Activated T-cell treated with anti-CD3 and anti-CD28 coated beads, Interleukin-2, amount 50 U/mL, for 48 hours (primary cell): ENCODE measurements at regions not wholly inside any gene's neighbourhood (a gene's known extent, or its start where the extent isn't known, plus 50 kb on each side); places are given as distances from the start of the nearest gene placed in this dataset.
"Not testable (repeated sequence)": the region's sequence is repeated elsewhere in the genome, so short reads cannot be mapped to it uniquely, and the experiment has no call there.

Experiments used
- DNase-seq, 2 experiments: peaks; one replicate each; pipeline ENCODE4 v3.0.0-alpha.2; 2020

DNA sequence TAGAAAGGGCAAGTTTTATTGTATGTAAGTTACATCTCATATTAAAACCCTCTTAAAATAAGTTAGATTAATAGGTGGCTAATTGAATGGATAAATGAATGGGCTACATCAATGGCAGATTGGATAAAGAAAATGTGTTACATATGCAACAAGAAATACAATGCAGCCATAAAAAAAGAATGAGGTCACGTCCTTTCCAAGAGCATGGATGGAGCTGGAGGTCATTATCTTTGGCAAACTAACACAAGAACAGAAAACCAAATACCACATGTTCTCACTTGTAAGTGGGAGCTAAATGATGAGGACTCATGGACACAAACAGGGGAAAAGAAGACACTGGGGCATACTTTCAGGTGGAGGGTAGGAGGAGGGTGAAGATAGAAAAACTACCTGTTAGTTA is 182.2 kb upstream of the GNAI1 start:
- no peak for DNase-seq

DNA sequence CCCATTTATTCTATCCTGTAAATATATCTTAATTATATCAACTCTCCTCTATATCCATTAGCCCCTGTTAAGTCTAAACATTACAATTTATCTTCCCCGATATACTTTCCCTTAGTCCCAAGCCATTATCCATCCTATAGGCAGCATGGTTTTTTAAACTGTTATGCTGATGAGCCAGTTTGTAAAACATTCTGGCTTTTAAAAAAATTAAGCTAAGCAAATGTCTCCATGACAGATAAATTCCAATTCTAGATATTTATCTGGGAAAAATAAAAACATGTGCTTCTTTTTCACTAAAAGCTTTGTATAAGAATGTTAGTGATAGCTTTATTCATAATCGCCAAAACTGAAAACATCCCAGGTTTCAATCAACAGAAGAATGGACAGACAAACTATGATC is 183.2 kb upstream of the GNAI1 start:
- no peak for DNase-seq

DNA sequence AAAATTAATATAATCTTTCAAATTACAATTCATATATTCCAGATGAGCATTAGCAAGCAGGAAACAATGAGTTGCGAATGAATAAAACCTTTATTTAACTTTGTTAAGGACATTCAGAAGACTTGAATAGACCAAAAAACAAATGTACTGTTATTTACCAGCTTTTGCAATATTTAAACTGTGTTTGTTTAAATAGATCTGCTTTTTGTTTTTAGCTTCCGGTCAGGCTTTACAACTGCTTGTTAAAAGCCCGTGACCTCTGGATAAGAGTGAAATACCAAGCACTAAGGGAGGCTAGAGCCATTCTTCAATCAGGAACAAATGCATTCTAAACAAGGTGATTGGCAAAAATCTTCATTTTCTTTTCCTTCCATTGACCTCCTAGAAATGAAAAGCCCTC is 184.9 kb upstream of the GNAI1 start:
- DNase-seq = no peak

DNA sequence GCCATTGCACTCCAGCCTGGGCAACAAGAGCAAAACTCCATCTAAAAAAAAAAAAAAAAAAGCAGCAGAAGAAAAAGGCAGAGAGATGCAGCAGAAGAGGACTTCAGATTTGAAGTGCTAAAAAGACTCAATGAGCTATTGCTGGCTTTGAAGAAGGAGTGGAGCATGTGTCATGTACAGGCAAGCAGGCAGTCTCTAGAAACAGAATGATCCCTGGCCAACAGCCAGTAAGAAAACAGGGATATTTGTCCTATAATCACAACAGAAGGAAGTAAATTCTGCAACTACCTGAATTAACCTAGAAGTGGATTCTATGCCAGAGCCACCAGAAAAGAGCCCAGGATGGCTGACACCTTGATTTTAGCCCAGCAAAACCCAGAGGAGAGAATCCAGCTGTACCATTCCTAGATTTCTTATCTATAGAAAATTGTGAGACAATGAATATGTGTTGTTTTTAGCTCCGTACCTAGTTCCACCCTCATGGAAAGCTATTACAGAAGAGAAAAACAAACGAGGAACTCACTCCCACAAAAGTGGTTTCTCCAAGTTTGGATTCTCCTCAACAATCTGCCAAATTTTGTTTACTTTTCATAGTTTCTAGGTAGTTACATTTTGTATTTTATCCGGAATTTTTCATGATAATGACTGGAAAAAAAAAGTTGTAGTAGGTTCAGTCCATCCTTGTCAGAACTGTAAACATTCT is 198.2 kb upstream of the GNAI1 start:
- no peak for DNase-seq

DNA sequence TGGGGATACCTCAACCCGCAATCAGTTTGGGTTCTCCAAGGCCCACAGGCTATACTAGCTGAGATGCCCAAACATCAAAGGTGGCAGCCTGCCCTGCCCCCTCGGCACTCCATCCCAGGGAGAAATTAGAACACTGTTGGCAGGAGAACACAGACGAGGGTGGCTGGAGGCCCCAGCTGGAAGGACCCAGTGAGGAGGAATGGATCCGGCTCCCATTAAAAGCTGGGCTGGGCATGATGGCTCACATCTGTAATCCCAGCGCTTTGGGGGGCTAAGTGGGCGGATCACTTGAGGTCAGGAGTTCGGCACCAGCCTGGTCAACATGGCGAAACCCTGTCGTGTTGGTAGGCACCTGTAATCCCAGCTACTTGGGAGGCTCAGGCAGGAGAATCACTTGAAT is 199.9 kb upstream of the GNAI1 start:
- DNase-seq = no peak

DNA sequence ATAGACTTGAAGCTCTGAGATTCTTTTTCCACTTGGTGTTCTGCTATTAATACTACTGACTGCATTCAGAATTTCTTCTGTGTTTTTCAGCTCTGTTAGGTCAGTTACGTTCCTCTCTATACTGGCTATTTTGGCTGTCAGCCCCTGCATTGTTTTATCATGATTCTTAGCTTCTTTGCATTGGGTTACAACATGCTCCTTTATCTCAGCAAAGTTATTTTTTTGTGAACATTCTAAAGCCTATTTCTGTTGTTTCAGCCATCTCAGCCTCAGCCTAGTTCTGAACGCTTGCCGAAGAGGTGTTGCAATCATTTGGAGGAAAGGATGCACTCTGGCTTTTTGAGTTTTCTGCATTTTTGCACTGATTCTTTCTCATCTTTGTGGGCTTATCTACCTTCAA is 201.5 kb upstream of the GNAI1 start:
- DNase-seq = no peak

DNA sequence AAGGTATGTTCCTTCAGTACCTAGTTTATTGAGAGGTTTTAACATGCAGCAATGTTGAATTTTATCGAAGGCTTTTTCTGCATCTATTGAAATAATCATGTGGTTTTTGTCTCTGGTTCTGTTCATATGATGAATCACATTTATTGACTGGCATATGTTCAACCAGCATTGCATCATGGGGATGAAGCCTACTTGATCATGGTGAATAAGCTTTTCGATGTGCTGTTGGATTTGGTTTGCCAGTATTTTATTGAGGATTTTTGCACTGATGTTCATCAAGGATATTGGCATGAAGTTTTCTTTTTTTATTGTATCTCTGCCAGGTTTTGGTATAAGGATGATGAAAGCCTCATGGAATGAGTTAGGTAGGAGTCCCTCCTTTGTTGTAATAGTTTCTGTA is 204.0 kb upstream of the GNAI1 start:
- DNase-seq = no peak

DNA sequence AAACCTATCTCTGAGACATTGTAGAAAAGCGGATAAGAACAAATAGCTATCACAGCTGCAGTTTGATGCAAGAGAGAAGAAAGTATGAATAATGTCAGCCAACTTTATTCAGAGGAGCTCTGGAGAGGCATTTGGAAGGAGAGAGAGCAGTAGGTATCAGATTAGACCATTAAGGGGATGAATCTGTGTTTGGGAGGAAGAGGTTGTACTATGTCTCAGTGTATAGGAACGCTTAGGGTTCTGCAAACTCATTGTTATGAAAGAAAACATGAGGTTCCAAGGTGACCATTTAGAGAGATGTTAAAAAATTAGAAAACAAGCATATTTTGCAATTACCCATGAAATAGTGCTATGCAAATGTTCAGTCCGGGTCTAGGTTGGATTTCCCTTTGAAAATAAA is 207.5 kb upstream of the GNAI1 start:
- no peak for DNase-seq

DNA sequence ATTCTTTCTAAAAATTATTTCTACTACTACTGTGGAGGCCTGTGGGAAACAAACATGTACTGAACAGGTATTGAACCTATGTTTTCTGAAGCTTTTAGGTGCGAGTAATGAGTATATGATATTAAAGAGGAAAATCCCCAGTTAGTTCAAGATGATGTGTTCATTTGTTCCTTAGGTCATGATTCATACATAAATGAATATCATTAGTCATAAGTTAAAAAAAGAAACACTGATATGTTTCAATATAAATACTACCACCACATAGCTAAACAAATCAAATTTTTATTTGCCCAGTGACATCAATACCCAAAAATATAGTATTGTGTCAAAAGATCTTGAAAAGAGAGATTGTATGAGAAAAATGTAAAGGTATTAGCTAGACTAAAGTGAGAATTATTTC is 210.7 kb upstream of the GNAI1 start:
- no peak for DNase-seq

DNA sequence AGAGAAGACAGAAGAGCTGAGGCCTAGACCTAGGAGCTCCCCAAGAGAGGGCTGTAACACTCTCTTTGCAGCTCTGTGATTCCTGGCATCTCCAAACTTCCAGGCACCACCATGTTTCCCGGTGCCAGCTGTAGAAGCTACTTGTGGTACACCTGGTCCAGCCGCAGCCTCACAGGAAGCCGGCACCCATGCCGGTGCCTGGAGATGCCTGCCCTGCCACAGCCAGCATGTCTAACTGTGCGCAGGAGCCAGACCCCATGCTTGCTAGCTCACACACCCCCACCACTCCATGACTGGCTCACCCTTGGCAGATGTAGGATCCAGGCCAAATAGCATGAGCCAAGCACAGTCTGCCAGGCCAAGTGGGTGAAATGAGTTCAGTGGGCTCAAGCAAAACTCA is 211.7 kb upstream of the GNAI1 start:
- no peak for DNase-seq

DNA sequence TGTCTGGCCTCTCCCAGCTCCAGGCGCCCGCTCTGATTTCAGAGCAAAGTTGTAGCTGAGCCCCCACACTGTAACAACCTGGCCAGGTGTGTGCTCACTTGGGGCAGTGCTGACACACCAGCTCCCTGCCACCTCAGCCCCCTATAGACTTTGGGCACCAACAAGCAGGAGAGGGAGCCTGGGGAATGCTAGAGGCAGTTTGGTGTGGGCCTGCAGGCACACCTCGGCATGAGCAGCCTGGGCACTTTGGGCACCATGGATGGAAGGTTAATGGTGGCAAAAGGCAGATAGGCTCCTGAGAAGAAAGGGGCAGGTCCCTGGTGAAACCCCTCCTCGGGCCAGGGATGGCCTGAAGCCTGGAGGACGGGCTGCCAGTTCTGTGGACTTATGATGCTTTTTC is 212.7 kb upstream of the GNAI1 start:
- DNase-seq = no peak

DNA sequence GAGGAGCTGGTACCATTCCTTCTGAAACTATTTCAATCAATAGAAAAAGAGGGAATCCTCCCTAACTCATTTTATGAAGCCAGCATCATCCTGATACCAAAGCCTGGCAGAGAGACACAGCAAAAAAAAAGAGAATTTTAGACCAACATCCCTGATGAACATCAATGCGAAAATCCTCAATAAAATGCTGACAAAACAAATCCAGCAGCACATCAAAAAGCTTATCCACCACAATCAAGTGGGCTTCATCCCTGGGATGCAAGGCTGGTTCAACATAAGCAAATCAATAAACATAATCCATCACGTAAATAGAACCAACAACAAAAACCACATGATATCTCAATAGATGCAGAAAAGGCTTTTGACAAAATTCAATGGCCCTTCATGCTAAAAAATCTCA is 216.0 kb upstream of the GNAI1 start:
- DNase-seq = not testable (repeated sequence)

DNA sequence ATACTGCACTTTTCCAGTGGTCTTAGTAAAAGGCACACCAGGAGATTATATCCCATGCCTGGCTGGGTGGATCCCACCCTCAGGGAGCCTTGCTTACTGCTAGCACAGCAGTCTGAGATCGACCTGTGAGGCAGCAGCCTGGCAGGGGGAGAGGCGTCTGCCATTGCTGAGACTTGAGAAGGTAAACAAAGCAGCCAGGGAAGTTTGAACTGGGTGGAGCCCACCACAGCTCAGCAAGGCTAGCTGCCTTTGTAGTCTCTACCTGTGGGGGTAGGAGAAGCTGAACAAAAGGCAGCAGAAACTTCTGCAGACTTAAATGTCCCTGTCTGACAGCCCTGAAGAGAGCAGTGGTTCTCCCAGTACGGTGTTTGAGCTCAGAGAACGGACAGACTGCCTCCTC is 219.3 kb upstream of the GNAI1 start:
- not testable (repeated sequence) for DNase-seq

DNA sequence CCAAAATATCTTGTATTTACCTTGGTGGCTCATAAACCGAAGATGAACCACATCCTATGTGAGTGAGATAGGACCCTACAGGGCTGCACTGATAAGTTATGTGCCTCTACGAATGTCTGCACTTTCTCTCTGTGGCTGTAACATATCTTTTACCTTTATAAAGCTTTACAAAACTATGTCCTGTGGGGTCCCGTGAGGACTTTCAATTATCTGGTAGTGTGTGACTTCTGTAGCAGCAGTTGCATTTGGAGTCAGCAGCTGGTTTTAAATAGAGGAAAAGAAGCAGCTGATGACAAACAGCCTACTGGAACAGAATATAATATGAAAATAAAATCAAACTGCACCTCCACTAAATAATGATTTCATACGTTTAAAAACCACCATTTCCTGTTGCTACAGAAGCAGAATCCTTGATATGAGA is 222.4 kb upstream of the GNAI1 start:
- DNase-seq = no peak

DNA sequence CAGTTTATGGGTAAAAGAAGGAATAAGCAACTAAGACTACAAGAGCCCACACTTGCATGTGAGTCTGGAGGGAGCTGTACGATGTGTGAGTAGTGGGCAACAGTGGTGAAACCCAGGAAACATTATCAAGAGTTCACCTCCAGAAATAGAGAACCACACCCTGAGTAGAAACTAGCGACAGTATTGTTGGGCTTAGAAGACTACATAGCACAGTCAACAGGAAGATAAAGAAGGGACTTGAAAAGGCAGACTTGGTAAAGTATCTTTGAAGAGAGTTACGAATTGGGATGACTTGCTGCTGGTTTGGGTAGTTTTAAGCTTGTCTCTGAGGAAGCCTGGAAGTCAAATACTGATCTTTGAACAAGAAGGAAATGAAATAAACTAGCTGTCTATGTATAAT is 223.2 kb upstream of the GNAI1 start:
- no peak for DNase-seq

DNA sequence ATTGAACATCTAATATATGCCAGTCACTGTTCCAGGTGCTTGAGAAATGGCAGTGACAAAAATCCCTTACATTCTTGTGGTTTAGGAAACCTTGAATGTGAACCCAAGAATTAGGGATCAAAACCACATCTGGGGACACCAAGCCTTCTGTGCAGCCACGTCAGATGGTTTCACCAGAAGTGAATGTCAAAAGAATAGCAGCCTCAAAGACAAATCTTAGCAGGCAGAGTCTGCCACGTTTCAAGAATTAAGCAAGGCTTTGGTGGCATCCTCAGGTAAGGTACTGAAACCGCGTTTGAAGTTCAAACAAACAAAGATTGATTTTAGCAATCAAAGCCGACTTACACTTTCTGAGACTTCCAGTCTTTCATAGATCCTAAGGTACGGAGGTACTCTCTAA is 225.5 kb upstream of the GNAI1 start:
- no peak for DNase-seq

DNA sequence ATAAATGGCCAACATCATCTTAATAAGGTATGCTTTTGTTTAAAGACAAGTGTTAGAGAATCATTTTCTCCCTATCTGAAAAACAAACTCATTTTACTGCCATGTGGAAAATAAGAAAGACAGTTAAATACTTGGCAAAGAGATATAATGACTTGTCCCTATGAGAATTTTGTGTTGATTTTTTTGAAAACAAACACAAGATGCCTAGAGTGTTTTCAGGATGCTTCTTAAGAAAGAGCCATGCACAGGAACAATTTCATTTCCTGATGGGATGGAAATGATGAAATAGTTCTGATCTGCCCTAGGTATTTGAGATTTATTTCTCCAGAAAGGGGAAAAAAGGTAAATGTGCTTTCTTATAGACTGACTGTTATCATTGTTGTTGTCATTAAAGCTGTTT is 237.5 kb upstream of the GNAI1 start:
- no peak for DNase-seq

DNA sequence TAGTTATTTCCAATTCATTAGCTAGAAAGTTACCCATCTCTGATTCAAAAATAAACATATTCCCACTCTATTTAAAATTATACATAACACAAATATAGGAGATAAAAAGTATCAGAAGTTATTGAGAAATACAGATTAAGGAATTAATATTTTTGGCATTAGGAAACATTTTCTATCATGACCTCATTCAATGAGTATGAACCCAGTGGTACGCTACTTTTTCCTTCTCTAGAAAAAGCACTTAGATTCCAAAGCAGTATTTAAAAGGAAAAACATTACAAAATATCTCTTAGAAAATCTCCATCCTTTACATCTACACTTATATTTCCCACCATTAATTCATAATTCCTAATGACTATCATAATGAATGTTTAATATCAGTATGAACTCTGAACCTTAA is 240.6 kb upstream of the GNAI1 start:
- no peak for DNase-seq

DNA sequence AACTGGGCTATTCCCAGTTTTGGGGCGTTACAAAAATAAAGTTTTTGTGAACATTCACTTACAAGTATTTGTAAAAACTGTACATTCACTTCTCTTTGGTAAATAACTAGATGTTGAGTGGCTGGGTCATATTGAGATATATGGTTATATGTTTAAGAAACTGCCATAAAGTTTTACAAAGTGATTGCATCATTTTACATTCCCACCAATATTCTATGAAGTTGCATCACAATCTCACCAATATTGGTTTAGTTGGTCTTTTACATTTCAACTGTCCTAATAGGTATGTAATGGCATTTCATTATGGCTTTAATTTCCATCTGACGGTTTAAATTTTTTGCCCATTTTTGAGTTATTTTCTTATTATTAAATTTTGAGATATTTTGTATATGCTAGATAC is 251.7 kb upstream of the GNAI1 start:
- no peak for DNase-seq

DNA sequence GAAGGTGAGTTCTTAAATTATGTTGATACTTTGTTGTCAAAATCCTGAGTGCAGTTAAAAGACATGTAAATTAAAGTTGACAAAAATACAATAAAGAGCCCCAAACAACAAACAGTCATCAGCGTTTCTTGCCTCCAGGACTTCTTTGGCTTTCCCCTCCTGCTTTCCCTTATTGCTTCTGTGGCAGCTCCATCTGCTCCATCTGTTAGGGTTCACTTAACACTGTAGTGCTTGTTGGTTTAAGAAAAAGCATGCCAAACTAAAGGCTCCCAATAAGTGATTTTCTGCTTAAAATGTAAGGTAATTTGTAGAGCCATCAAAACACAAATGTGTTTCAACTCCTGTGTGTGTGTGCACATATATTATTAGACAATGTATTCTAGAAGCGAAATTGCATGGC is 254.3 kb upstream of the GNAI1 start:
- DNase-seq = no peak

DNA sequence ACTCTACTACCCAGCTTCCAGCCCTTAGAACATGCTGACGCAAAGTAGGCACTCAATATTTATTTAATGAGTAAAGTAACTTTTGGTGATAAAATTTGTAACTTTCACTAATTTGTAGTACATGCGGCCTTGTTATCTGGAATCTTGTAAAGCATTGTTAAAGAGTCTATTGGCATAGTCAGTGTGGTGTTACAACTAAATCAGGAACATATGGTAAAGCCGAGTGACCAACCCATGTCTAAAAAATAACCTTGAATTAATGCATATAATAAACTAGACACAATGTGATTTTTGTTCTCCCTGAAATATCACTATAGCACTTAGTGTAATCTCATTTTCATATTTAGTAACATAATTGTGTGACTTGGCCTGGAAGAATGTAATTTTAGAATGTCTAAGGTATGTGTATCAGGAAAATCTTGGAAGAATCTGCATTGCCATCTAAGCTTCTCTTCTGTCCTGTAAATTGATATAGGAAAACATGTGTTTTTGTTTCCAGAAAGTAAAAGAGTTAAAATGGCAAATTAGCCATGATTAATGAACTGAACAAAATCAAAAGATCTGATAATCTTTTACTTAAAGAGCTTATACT is 256.7 kb upstream of the GNAI1 start:
- DNase-seq = no peak

DNA sequence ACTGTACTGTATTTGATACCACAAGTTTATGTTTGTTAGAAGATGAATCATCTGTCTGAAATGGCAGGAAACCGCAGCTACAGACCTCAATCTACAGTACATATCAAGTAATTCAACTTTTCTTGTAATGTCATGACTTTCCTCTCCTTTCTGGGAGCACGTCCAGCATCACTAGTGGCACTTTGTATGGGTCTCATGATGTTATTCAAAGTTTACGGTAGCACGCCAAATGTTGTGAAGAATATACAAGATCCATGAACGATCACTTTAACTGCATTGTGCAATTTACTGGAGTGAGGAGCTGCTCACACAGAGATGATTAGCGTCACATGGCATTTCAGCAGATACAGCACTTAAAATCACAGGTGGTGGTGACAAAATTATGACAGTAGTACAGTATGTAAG is 257.8 kb upstream of the GNAI1 start:
- no peak for DNase-seq

DNA sequence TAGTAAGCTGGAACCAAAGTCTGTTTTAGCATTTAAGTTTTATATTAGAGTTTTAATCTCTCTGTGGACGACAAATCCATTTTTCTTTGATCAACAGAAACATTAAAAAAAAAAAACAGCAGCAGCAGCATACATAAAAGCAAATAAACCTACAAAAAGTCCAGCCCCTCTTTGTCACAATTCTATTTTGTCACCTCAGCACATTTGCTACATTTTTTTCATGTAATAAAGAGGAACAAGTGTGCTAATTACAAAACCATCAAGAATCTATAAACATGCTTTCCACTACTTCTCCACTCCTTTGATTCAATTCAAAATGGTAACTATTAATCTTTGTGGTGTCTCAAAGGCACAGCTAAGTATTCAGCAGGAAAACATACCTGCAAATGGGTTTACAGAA is 259.8 kb upstream of the GNAI1 start:
- DNase-seq = no peak

DNA sequence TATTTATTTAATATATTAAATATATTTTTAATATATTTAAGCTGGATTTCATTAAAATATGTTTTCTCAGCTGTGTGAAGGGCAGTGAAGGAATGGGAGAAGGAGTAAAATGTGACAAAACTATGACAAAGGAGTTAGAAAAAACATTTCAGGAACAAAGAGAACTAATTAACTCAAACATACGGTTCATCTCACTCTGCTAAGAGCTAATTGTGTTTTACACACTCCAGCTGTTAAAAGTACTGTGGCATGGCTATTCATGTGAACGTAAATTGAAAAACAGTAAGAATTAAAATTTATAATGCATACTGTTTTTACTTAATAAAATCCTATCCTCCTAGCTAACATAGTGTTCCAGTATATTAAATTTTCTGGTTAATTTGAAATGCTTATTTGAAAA is 262.5 kb upstream of the GNAI1 start:
- no peak for DNase-seq

DNA sequence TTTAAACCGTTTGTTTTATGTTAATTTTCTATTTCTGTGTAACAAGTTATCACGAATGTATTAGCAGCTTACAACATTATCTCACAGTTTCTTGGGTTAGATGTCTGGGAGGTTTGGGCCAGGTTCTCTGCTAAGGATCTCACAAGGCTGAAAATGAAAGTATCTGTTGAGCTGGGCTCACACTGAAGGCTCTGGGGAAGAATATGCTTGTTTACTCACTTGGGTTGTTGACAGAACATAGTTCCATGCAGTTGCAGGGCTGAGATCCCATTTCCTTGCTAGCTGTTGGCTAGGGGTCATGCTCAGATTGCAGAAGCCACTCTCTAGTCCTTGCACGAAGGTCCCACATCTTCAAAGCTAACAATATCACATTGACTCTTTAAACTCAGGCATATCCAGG is 266.6 kb upstream of the GNAI1 start:
- no peak for DNase-seq
